ENCODE measurements at regions not wholly inside any gene's neighbourhood (a gene's known extent, or its start where the extent isn't known, plus 50 kb on each side); places are given as distances from the start of the nearest gene placed in this dataset.

GRCh38 chr3:20543535-20544226 is 357.7 kb upstream of the SGO1 start:
- Histone ChIP-seq H2AFZ (replicated peaks) (no peak overlapping the region), H3K27me3 (no peaks in the 10 kb centered on the region), H4K20me1 (ENCODE audit: low read depth) (no peaks in the 10 kb centered on the region), H3K4me2 (no peak overlapping the region), H3K9ac (no peak overlapping the region), H3K79me2 (ENCODE audit: low read depth) (no peaks in the 10 kb centered on the region), H3K9me3 (ENCODE audit: low read depth) (no peaks in the 10 kb centered on the region), H3K36me3 (no peaks in the 10 kb centered on the region), H3K27ac (no peak overlapping the region), H3K4me3 (no peak overlapping the region), H3K4me1 (no peaks in the 10 kb centered on the region), H3F3A (ENCODE audit: low read depth) (no peaks in the 10 kb centered on the region)
- H3K27ac Mint-ChIP-seq: no peak overlapping the region
- peaks cover 7% of the 10 kb centered on the region for H3K9me3 Mint-ChIP-seq
- no peak for TF ChIP-seq EZH2phosphoT487 (IDR thresholded peaks at IDR 0.05)
- TF ChIP-seq EZH2 (IDR thresholded peaks at IDR 0.05): no peak
- TF ChIP-seq CTCF (IDR thresholded peaks at IDR 0.05): no peak
- peaks cover 2% of the 10 kb centered on the region for H3K27me3 Mint-ChIP-seq (ENCODE audit: insufficient read depth, low read depth)
- peaks cover 5% of the 10 kb centered on the region for H3K4me1 Mint-ChIP-seq
- no peak for DNase-seq (ENCODE audit: low spot score)
- H3K36me3 Mint-ChIP-seq: no peaks in the 10 kb centered on the region
- H3K4me3 Mint-ChIP-seq: no peak overlapping the region

GRCh38 chr3:20540066-20540465 is 354.1 kb upstream of the SGO1 start:
- H3K36me3 ChIP-seq: no peaks in the 10 kb centered on the region
- H3K4me3 Mint-ChIP-seq: no peak overlapping the region
- no peak overlapping the region for H3K27ac Mint-ChIP-seq
- no peaks in the 10 kb centered on the region for H3K9me3 Mint-ChIP-seq
- H3K4me1 ChIP-seq: no peaks in the 10 kb centered on the region
- H3K9me3 ChIP-seq (ENCODE audit: low read depth): no peaks in the 10 kb centered on the region
- no peaks in the 10 kb centered on the region for H3K27me3 ChIP-seq
- no peak overlapping the region for H2AFZ ChIP-seq (replicated peaks)
- H3K79me2 ChIP-seq (ENCODE audit: low read depth): no peaks in the 10 kb centered on the region
- no peak overlapping the region for H3K4me2 ChIP-seq
- H3F3A ChIP-seq (ENCODE audit: low read depth): no peaks in the 10 kb centered on the region
- no peak for DNase-seq (ENCODE audit: low spot score)
- H4K20me1 ChIP-seq (ENCODE audit: low read depth): no peaks in the 10 kb centered on the region
- H3K4me1 Mint-ChIP-seq: peaks cover 5% of the 10 kb centered on the region
- H3K27me3 Mint-ChIP-seq (ENCODE audit: insufficient read depth, low read depth): no peaks in the 10 kb centered on the region
- no peak overlapping the region for H3K4me3 ChIP-seq
- no peak overlapping the region for H3K9ac ChIP-seq
- no peaks in the 10 kb centered on the region for H3K36me3 Mint-ChIP-seq
- no peak for TF ChIP-seq EZH2phosphoT487 (IDR thresholded peaks at IDR 0.05)
- TF ChIP-seq CTCF (IDR thresholded peaks at IDR 0.05): no peak
- no peak for TF ChIP-seq EZH2 (IDR thresholded peaks at IDR 0.05)
- H3K27ac ChIP-seq: no peak overlapping the region

- Histone ChIP-seq H3K4me1 (no peaks in the 10 kb centered on the region), H3K79me2 (ENCODE audit: low read depth) (no peaks in the 10 kb centered on the region), H3K4me3 (no peak overlapping the region), H3F3A (ENCODE audit: low read depth) (no peaks in the 10 kb centered on the region), H3K27ac (no peak overlapping the region), H4K20me1 (ENCODE audit: low read depth) (no peaks in the 10 kb centered on the region), H3K4me2 (no peak overlapping the region), H2AFZ (replicated peaks) (no peak overlapping the region), H3K36me3 (no peaks in the 10 kb centered on the region), H3K9ac (no peak overlapping the region), H3K27me3 (no peaks in the 10 kb centered on the region), H3K9me3 (ENCODE audit: low read depth) (no peaks in the 10 kb centered on the region)
- Mint-ChIP-seq H3K36me3 (no peaks in the 10 kb centered on the region), H3K9me3 (no peaks in the 10 kb centered on the region), H3K27me3 (ENCODE audit: insufficient read depth, low read depth) (no peaks in the 10 kb centered on the region), H3K4me1 (peaks cover 5% of the 10 kb centered on the region), H3K27ac (no peak overlapping the region), H3K4me3 (no peak overlapping the region)
- TF ChIP-seq CTCF (IDR thresholded peaks at IDR 0.05): no peak
- TF ChIP-seq EZH2phosphoT487 (IDR thresholded peaks at IDR 0.05): no peak
- TF ChIP-seq EZH2 (IDR thresholded peaks at IDR 0.05): no peak
- no peak for DNase-seq (ENCODE audit: low spot score)
Observed at GRCh38 chr3:20539666-20540065, 353.7 kb upstream of the SGO1 start.
